GM12878 (cell line): ENCODE measurements at regions not wholly inside any gene's neighbourhood (a gene's known extent, or its start where the extent isn't known, plus 50 kb on each side); places are given as distances from the start of the nearest gene placed in this dataset.

Experiments used
- ATAC-seq: fragments of 200-7000 bp; cut with Tn5 transposase; 3 replicates; pipeline ENCODE4 v1.9.1; 2020; ENCODE audit warnings: mild to moderate bottlenecking, moderate library complexity
- BruUV-seq: library from RNA; stranded (reverse); fragments of 400-500 nt; replicated peaks from 2 replicates; lab custom pipeline; 2021; lab: Mats Ljungman, UMichigan
- CTCF ChIA-PET: fragments of 300-600 bp; sonication (Branson Sonifier 250); formaldehyde crosslinking; extraction: SDS; loops from one replicate; lab custom pipeline; 2021; ENCODE audit warnings: inconsistent platforms; lab: Yijun Ruan, JAX
- POLR2A ChIA-PET: fragments of 350-600 bp; formaldehyde crosslinking; extraction: SDS; loops from one replicate; lab custom pipeline; 2021; ENCODE audit warnings: inconsistent platforms; lab: Charles Lee
- RAD21 ChIA-PET: fragments of 300-600 bp; sonication (Branson Sonifier 250); formaldehyde crosslinking; loops from one replicate; lab custom pipeline; 2023; ENCODE audit warnings: antibody characterized with exemption; ENCODE audit not compliant: unreplicated experiment; lab: Charles Lee
- SMC1A ChIA-PET: fragments of 300-600 bp; sonication (Branson Sonifier 250); formaldehyde crosslinking; loops from one replicate; lab custom pipeline; 2023; ENCODE audit not compliant: unreplicated experiment, uncharacterized antibody; lab: Charles Lee
- DNase-seq: peaks from one replicate; pipeline ENCODE4 v3.0.0-alpha.2; 2011; ENCODE audit warnings: low read depth, low spot score
- FAIRE-seq: peaks from 3 replicates; lab custom pipeline; 2011; peaks lifted over from hg19 to GRCh38; lab: Jason Lieb, UNC
- H2AFZ ChIP-seq: 2 replicates; pipeline ENCODE4 v1.6.0; 2011; ENCODE audit warnings: low read depth, low read length, control low read depth; ENCODE audit not compliant: control insufficient read depth
- H3K27ac ChIP-seq: 2 replicates; pipeline ENCODE4 v1.5.1; 2011; ENCODE audit warnings: control low read depth; ENCODE audit not compliant: control insufficient read depth, insufficient read depth
- H3K27me3 ChIP-seq, 2 experiments: replicated peaks in 1 of 2; 2 replicates each; pipeline versions ENCODE4 v1.6.0 to v1.6.1; 2011; ENCODE audit warnings: low read length in 1 of 2; ENCODE audit not compliant: control insufficient read depth in 2 of 2, insufficient read depth in 2 of 2
- H3K36me3 ChIP-seq, 2 experiments: 2 replicates each; pipeline ENCODE4 v1.5.1; 2011; ENCODE audit warnings: low read length in 1 of 2; ENCODE audit not compliant: control insufficient read depth in 2 of 2, insufficient read depth in 2 of 2
- H3K4me1 ChIP-seq: 2 replicates; pipeline ENCODE4 v1.6.1; 2011; ENCODE audit warnings: mild to moderate bottlenecking, low read length, moderate library complexity, mixed read lengths; ENCODE audit not compliant: control insufficient read depth, insufficient read depth
- H3K4me2 ChIP-seq: 2 replicates; pipeline ENCODE4 v1.6.0; 2011; ENCODE audit warnings: control low read depth; ENCODE audit not compliant: control insufficient read depth, insufficient read depth
- H3K4me3 ChIP-seq: fragments of 200-600 bp; sonication (generic); 2 replicates; pipeline ENCODE4 v1.5.1; 2016
- H3K79me2 ChIP-seq: 2 replicates; pipeline ENCODE4 v1.6.0; 2011; ENCODE audit warnings: low read length; ENCODE audit not compliant: control insufficient read depth, insufficient read depth
- H3K9ac ChIP-seq: 2 replicates; pipeline ENCODE4 v1.8.0; 2011; ENCODE audit warnings: low read length, control low read depth, mixed read lengths; ENCODE audit not compliant: control insufficient read depth, insufficient read depth
- H3K9me3 ChIP-seq: replicated peaks from 3 replicates; pipeline ENCODE4 v1.5.1; 2011; ENCODE audit warnings: mild to moderate bottlenecking, low read length; ENCODE audit not compliant: control insufficient read depth, insufficient read depth
- H4K20me1 ChIP-seq: 2 replicates; pipeline ENCODE4 v1.6.0; 2011; ENCODE audit not compliant: control insufficient read depth, insufficient read depth
- ATF7 ChIP-seq: fragments of 450-650 bp; IDR thresholded peaks from 2 replicates; pipeline ENCODE4 v1.6.1; 2016; ENCODE audit warnings: low read depth, mild to moderate bottlenecking
- EED ChIP-seq: sonication (generic); IDR thresholded peaks from 2 replicates; pipeline ENCODE4 v1.6.1; 2016; ENCODE audit warnings: antibody characterized with exemption, low read depth
- FOXK2 ChIP-seq: fragments of 450-650 bp; IDR thresholded peaks from 2 replicates; pipeline ENCODE4 v1.6.1; 2017; ENCODE audit warnings: mild to moderate bottlenecking, moderate library complexity
- JUND ChIP-seq: IDR thresholded peaks from 2 replicates; pipeline ENCODE4 v1.6.1; 2012; ENCODE audit warnings: low read depth, mild to moderate bottlenecking, low read length, improper control_type of control experiment, moderate library complexity
- LARP7 ChIP-seq: fragments of 450-650 bp; IDR thresholded peaks from 2 replicates; pipeline ENCODE4 v1.6.1; 2017; ENCODE audit warnings: mild to moderate bottlenecking
- NFXL1 ChIP-seq: fragments of 450-650 bp; IDR thresholded peaks from 2 replicates; pipeline ENCODE4 v1.6.1; 2017; ENCODE audit warnings: antibody characterized with exemption, mild to moderate bottlenecking, borderline replicate concordance
- NR2C1 ChIP-seq: fragments of 450-650 bp; IDR thresholded peaks from 2 replicates; pipeline ENCODE4 v1.6.1; 2017; ENCODE audit warnings: antibody characterized with exemption, mild to moderate bottlenecking, moderate library complexity
- TCF3 ChIP-seq: IDR thresholded peaks from 2 replicates; pipeline ENCODE4 v1.6.1; 2012; ENCODE audit warnings: low read depth, mild to moderate bottlenecking, low read length, borderline replicate concordance; ENCODE audit not compliant: insufficient read depth
- whole genome bisulfite sequencing: methylation state at CpG from one replicate; pipeline ENCODE4 v1.1.6; 2016; ENCODE audit warnings: low lambda C conversion rate; ENCODE audit not compliant: insufficient replicate concordance, insufficient coverage; ENCODE audit errors: missing lambda C conversion rate; 5-methylcytosine and 5-hydroxymethylcytosine counted together
- in situ Hi-C: fragments of 300-500 bp; cut with MboI; formaldehyde crosslinking; loops from 9 replicates; pipeline ENCODE4 v1.14.3; 2018; ENCODE audit warnings: mixed read lengths
- intact Hi-C: fragments of 100-400 bp; cut with micrococcal nuclease; formaldehyde crosslinking; loops from one replicate; pipeline ENCODE4 v1.14.2; 2022; ENCODE audit not compliant: unreplicated experiment
- TF ChIP-seq, protein P1 (sequence below): IDR thresholded peaks from 2 replicates; pipeline ENCODE4 v1.6.1; 2011; ENCODE audit warnings: borderline replicate concordance, low read depth, mild to moderate bottlenecking, moderate library complexity, low read length; ENCODE audit not compliant: insufficient read depth, poor library complexity, severe bottlenecking
- TF ChIP-seq, protein P2 (sequence below): IDR thresholded peaks from 2 replicates; pipeline ENCODE4 v1.6.1; 2012; ENCODE audit warnings: mild to moderate bottlenecking, low read depth, low read length
- TF ChIP-seq, protein P3 (sequence below): fragments of 450-650 bp; formaldehyde crosslinking; IDR thresholded peaks from 2 replicates; pipeline ENCODE4 v1.4.0; 2022; ENCODE audit warnings: mild to moderate bottlenecking, moderate library complexity

DNA sequence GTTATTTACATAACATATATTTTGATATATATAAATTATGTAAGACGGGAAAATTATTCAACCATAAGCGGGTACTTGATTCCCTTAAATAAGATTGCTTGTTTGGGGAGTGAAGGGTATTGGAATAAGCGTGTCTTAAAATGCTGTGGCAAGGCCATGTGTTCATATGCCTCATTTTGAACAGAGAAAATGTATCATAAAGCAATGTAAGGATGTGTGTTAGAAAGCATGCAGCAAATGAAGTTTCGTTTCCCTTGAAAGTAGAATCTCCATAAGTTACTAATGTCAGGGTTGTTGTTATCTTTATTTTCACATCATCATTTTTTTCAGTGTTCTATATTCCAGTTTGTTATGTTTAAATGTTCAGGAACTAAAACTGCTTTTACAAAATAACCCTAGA, 465.6 kb downstream of the FOXG1 start:
- in situ Hi-C loops (no loop called here), intact Hi-C loops (no loop called here)
- H3K27me3 ChIP-seq: no peaks in the 10 kb centered on the region
- no peaks in the 10 kb centered on the region for H3K36me3 ChIP-seq
- FAIRE-seq: no peak
- no peaks in the 10 kb centered on the region for H4K20me1 ChIP-seq
- ChIA-PET RAD21 (no interaction called here), CTCF (no interaction called here), POLR2A (no interaction called here), SMC1A (no interaction called here)
- BruUV-seq: no TSS peak
- WGBS: 44% methylated on average over 4 of the region's 4 CpGs
- H3K4me2 ChIP-seq: no peak overlapping the region
- H3K27ac ChIP-seq: no peak overlapping the region
- no peak overlapping the region for H3K9ac ChIP-seq
- no peak for TF ChIP-seq FOXK2
- TF ChIP-seq JUND: no peak
- TF ChIP-seq, protein P1, sequence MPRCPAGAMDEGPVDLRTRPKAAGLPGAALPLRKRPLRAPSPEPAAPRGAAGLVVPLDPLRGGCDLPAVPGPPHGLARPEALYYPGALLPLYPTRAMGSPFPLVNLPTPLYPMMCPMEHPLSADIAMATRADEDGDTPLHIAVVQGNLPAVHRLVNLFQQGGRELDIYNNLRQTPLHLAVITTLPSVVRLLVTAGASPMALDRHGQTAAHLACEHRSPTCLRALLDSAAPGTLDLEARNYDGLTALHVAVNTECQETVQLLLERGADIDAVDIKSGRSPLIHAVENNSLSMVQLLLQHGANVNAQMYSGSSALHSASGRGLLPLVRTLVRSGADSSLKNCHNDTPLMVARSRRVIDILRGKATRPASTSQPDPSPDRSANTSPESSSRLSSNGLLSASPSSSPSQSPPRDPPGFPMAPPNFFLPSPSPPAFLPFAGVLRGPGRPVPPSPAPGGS: no peak
- no peak for TF ChIP-seq EED
- TF ChIP-seq LARP7: no peak
- no peak for TF ChIP-seq TCF3
- TF ChIP-seq, protein P2, sequence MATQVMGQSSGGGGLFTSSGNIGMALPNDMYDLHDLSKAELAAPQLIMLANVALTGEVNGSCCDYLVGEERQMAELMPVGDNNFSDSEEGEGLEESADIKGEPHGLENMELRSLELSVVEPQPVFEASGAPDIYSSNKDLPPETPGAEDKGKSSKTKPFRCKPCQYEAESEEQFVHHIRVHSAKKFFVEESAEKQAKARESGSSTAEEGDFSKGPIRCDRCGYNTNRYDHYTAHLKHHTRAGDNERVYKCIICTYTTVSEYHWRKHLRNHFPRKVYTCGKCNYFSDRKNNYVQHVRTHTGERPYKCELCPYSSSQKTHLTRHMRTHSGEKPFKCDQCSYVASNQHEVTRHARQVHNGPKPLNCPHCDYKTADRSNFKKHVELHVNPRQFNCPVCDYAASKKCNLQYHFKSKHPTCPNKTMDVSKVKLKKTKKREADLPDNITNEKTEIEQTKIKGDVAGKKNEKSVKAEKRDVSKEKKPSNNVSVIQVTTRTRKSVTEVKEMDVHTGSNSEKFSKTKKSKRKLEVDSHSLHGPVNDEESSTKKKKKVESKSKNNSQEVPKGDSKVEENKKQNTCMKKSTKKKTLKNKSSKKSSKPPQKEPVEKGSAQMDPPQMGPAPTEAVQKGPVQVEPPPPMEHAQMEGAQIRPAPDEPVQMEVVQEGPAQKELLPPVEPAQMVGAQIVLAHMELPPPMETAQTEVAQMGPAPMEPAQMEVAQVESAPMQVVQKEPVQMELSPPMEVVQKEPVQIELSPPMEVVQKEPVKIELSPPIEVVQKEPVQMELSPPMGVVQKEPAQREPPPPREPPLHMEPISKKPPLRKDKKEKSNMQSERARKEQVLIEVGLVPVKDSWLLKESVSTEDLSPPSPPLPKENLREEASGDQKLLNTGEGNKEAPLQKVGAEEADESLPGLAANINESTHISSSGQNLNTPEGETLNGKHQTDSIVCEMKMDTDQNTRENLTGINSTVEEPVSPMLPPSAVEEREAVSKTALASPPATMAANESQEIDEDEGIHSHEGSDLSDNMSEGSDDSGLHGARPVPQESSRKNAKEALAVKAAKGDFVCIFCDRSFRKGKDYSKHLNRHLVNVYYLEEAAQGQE: no peak
- TF ChIP-seq, protein P3, sequence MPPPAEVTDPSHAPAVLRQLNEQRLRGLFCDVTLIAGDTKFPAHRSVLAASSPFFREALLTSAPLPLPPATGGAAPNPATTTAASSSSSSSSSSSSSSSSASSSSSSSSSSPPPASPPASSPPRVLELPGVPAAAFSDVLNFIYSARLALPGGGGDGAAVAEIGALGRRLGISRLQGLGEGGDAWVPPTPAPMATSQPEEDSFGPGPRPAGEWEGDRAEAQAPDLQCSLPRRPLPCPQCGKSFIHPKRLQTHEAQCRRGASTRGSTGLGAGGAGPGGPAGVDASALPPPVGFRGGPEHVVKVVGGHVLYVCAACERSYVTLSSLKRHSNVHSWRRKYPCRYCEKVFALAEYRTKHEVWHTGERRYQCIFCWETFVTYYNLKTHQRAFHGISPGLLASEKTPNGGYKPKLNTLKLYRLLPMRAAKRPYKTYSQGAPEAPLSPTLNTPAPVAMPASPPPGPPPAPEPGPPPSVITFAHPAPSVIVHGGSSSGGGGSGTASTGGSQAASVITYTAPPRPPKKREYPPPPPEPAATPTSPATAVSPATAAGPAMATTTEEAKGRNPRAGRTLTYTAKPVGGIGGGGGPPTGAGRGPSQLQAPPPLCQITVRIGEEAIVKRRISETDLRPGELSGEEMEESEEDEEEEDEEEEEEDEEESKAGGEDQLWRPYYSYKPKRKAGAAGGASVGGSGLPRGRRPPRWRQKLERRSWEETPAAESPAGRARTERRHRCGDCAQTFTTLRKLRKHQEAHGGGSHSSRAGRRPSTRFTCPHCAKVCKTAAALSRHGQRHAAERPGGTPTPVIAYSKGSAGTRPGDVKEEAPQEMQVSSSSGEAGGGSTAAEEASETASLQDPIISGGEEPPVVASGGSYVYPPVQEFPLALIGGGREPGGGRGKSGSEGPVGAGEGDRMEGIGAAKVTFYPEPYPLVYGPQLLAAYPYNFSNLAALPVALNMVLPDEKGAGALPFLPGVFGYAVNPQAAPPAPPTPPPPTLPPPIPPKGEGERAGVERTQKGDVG (CRISPR knock-in tag): no peak
- no peak for TF ChIP-seq NR2C1
- no peak for TF ChIP-seq NFXL1
- TF ChIP-seq ATF7: no peak
- no peak for DNase-seq
- H3K4me1 ChIP-seq: no peaks in the 10 kb centered on the region
- ATAC-seq: no peak
- H3K4me3 ChIP-seq: no peak overlapping the region
- no peaks in the 10 kb centered on the region for H3K79me2 ChIP-seq
- H3K9me3 ChIP-seq: no peaks in the 10 kb centered on the region
- H2AFZ ChIP-seq: no peak overlapping the region
